ENCODE measurements at regions not wholly inside any gene's neighbourhood (a gene's known extent, or its start where the extent isn't known, plus 50 kb on each side); places are given as distances from the start of the nearest gene placed in this dataset.

DNA sequence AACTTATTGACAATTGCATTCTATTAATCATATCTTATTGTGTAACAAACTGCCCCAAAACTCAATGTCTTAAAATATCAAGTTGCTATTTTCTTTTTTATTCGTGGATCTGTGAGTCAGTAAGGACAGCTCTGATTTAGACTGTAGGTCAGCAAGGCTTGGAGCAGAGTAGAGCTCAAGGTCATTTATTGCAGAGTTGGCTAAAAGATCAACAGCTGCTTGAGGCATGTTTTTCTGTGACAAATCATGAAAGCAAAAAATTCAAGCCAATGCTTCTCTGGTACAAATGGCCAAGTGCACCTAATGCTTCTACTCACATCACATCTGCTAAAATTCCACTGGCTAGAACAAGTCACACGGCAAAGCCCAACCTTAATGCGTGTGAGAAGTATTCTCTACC, 497.7 kb upstream of the LRATD1 start:
- H3K4me3 ChIP-seq = no peak overlapping the region
- H3K36me3 ChIP-seq = no peaks in the 10 kb centered on the region
- no peaks in the 10 kb centered on the region for H3K4me1 ChIP-seq
- TF ChIP-seq EP300 (IDR thresholded peaks at IDR 0.05) (no peak), CTCF (IDR thresholded peaks at IDR 0.05) (no peak), POLR2A (IDR thresholded peaks at IDR 0.05) (no peak)
- WGBS = 64% methylated on average over 3 of the region's 3 CpGs
- no peak overlapping the region for H3K27ac ChIP-seq
- no peaks in the 10 kb centered on the region for H3K9me3 ChIP-seq
- no peak for DNase-seq (ENCODE audit: low spot score in 2 of 2)
- no peaks in the 10 kb centered on the region for H3K27me3 ChIP-seq

DNA sequence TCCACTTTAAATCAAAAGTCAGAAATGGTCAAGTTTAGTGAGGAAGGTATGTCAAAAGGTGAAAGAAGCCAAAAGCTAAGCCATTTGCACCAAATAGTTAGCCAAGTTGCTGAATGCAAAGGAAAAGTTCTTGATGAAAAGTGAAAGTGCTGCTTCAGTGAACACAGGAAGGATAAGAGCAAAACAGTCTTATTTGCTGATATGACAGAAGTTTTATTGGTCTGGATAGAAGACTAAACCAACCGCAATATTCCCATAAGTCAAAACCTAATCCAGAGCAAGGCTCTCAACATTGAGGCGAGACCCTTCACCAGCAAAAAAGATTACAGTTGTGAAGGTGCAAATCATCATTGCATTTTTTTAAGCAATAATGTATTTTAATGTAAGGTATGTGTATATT, 496.5 kb upstream of the LRATD1 start:
- Histone ChIP-seq H3K36me3 (no peaks in the 10 kb centered on the region), H3K9me3 (no peaks in the 10 kb centered on the region), H3K27me3 (no peaks in the 10 kb centered on the region), H3K4me1 (no peaks in the 10 kb centered on the region), H3K4me3 (no peak overlapping the region), H3K27ac (no peak overlapping the region)
- TF ChIP-seq CTCF (IDR thresholded peaks at IDR 0.05) = no peak
- TF ChIP-seq EP300 (IDR thresholded peaks at IDR 0.05) = no peak
- TF ChIP-seq POLR2A (IDR thresholded peaks at IDR 0.05) = no peak
- TF ChIP-seq POLR2AphosphoS5 (IDR thresholded peaks at IDR 0.05) = no peak
- WGBS = 88% methylated on average over 2 of the region's 2 CpGs
- DNase-seq (ENCODE audit: low spot score in 2 of 2) = no peak

DNA sequence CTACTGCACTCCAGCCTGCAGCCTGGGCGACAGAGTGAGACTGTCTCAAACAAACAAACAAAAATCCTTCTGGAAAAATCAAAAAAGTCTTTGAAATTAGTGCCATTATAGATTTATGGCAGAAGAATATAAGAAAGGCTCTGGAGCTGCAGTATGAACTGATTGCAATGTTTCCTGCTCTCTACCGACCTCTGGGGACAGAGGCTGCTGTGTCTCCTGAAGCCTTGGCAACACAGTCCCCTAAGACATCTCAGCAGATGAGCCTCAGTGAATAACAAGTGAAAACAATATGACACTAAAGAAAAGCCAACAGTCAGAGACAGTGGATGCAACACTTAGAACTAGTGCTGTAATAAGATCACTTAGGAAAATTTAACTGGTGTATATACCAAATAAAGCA, 494.9 kb upstream of the LRATD1 start:
- no peak overlapping the region for H3K27ac ChIP-seq
- H3K4me3 ChIP-seq = no peak overlapping the region
- WGBS = 57% methylated on average over 2 of the region's 2 CpGs
- TF ChIP-seq POLR2A (IDR thresholded peaks at IDR 0.05) (no peak), CTCF (IDR thresholded peaks at IDR 0.05) (no peak)
- no peaks in the 10 kb centered on the region for H3K36me3 ChIP-seq
- H3K4me1 ChIP-seq = no peaks in the 10 kb centered on the region
- no peak for DNase-seq (ENCODE audit: low spot score in 2 of 2)
- H3K27me3 ChIP-seq = no peaks in the 10 kb centered on the region
- no peaks in the 10 kb centered on the region for H3K9me3 ChIP-seq

- Histone ChIP-seq H3K9me3 (no peaks in the 10 kb centered on the region), H3K27me3 (no peaks in the 10 kb centered on the region), H3K4me1 (no peaks in the 10 kb centered on the region), H3K27ac (no peak overlapping the region), H3K4me3 (no peak overlapping the region), H3K36me3 (no peaks in the 10 kb centered on the region)
- TF ChIP-seq POLR2A (IDR thresholded peaks at IDR 0.05) = no peak
- TF ChIP-seq EP300 (IDR thresholded peaks at IDR 0.05) = no peak
- no peak for TF ChIP-seq POLR2AphosphoS5 (IDR thresholded peaks at IDR 0.05)
- TF ChIP-seq CTCF (IDR thresholded peaks at IDR 0.05) = no peak
- WGBS = 83% methylated on average over 6 of the region's 6 CpGs
- no peak for DNase-seq (ENCODE audit: low spot score in 2 of 2)
Measured at GRCh38 chr2:14140009-14140550, 492.4 kb upstream of the LRATD1 start.

DNA sequence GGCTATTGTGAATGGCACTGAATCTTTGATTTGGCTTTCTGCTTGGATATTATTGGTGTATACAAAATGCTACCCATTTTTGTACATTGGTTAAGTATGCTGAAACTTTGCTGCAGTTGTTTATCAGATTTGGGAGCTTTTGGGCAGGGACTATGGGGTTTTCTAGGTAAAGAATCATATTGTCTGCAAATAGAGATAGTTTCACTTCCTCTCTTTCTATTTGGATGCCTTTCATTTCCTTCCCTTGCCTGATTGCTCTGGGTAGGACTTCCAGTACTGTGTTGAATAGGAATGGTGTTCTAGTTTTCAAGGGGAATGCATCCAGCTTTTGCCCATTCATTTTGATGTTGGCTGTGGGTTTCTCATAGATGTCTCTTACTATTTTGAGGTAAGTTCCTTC, 489.1 kb upstream of the LRATD1 start:
- Histone ChIP-seq H3K4me1 (no peaks in the 10 kb centered on the region), H3K36me3 (no peaks in the 10 kb centered on the region), H3K27ac (no peak overlapping the region), H3K9me3 (no peaks in the 10 kb centered on the region), H3K27me3 (no peaks in the 10 kb centered on the region), H3K4me3 (no peak overlapping the region)
- no peak for TF ChIP-seq CTCF (IDR thresholded peaks at IDR 0.05)
- no peak for TF ChIP-seq EP300 (IDR thresholded peaks at IDR 0.05)
- TF ChIP-seq POLR2A (IDR thresholded peaks at IDR 0.05) = no peak
- no peak for TF ChIP-seq POLR2AphosphoS5 (IDR thresholded peaks at IDR 0.05)
- no peak for DNase-seq (ENCODE audit: low spot score in 2 of 2)

Measured in suprapubic skin (tissue), 4 donors.